ENCODE measurements at regions not wholly inside any gene's neighbourhood (a gene's known extent, or its start where the extent isn't known, plus 50 kb on each side); places are given as distances from the start of the nearest gene placed in this dataset.

- no peaks in the 10 kb centered on the region for H3K27me3 ChIP-seq (ENCODE audit: control insufficient read depth, insufficient read depth, low read length)
- TF ChIP-seq CTCF (IDR thresholded peaks at IDR 0.05; ENCODE audit: borderline replicate concordance, extremely low read depth, insufficient read depth) = no peak
- intact Hi-C loops (cut with DNase I) = no loop called here
- H3K9me3 ChIP-seq (ENCODE audit: control insufficient read depth in 2 of 3, insufficient read depth in 1 of 3, low read length in 3 of 3) = no peaks in the 10 kb centered on the region
- H3K27ac ChIP-seq (ENCODE audit: low read depth in 2 of 2, low read length in 2 of 2) = no peak overlapping the region
- no peak for FAIRE-seq
- no peak for DNase-seq
- H3K4me3 ChIP-seq (ENCODE audit: low read length in 3 of 3) = no peak overlapping the region
- H3K36me3 ChIP-seq (ENCODE audit: control insufficient read depth in 2 of 3, insufficient read depth in 3 of 3, low read length in 3 of 3) = no peaks in the 10 kb centered on the region
- H3K9ac ChIP-seq (ENCODE audit: low read length in 3 of 3) = no peak overlapping the region
- no peaks in the 10 kb centered on the region for H3K4me1 ChIP-seq (ENCODE audit: control insufficient read depth in 2 of 3, insufficient read depth in 2 of 3, low read depth in 1 of 3, low read length in 3 of 3)
Observed at GRCh38 chr5:120035815-120036577, 406.6 kb downstream of the FAM170A start.

DNA sequence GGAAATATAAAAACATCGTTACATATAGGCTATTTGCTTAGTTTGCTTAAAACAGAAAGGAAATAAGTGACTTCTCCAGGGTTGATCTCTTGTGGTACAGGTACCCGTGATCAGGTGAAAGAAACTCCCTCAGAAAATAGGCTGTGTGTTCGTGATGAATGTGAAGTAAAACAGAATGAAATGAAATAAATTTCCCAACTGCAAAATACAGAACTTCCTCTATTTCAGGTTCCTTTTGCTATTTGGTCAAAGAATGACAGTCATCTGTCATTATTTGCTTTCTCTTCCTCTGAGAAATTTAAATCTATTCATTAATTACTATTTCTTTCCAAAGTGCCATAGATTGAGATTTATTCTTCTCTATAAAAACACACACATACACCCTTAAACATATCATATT is 408.1 kb downstream of the FAM170A start:
- intact Hi-C loops (cut with DNase I) = no loop called here

GRCh38 chr5:120039111-120039510 is 409.8 kb downstream of the FAM170A start:
- peak; percentile 96 for FAIRE-seq
- no peak for TF ChIP-seq CTCF (IDR thresholded peaks at IDR 0.05; ENCODE audit: borderline replicate concordance, extremely low read depth, insufficient read depth)
- Histone ChIP-seq H3K27ac (ENCODE audit: low read depth in 2 of 2, low read length in 2 of 2) (no peak overlapping the region), H3K36me3 (ENCODE audit: control insufficient read depth in 2 of 3, insufficient read depth in 3 of 3, low read length in 3 of 3) (no peaks in the 10 kb centered on the region), H3K27me3 (ENCODE audit: control insufficient read depth, insufficient read depth, low read length) (no peaks in the 10 kb centered on the region), H3K9me3 (ENCODE audit: control insufficient read depth in 2 of 3, insufficient read depth in 1 of 3, low read length in 3 of 3) (no peaks in the 10 kb centered on the region), H3K4me3 (ENCODE audit: low read length in 3 of 3) (no peak overlapping the region), H3K4me1 (ENCODE audit: control insufficient read depth in 2 of 3, insufficient read depth in 2 of 3, low read depth in 1 of 3, low read length in 3 of 3) (no peaks in the 10 kb centered on the region), H3K9ac (ENCODE audit: low read length in 3 of 3) (no peak overlapping the region)
- DNase-seq = no peak
- intact Hi-C loops (cut with DNase I) = no loop called here

More for the DNA sequence above, 408.1 kb downstream of the FAM170A start:
- TF ChIP-seq CTCF (IDR thresholded peaks at IDR 0.05; ENCODE audit: borderline replicate concordance, extremely low read depth, insufficient read depth) = no peak
- H3K27me3 ChIP-seq (ENCODE audit: control insufficient read depth, insufficient read depth, low read length) = no peaks in the 10 kb centered on the region
- no peak overlapping the region for H3K9ac ChIP-seq (ENCODE audit: low read length in 3 of 3)
- DNase-seq (no peak), FAIRE-seq (no peak)
- H3K36me3 ChIP-seq (ENCODE audit: control insufficient read depth in 2 of 3, insufficient read depth in 3 of 3, low read length in 3 of 3) = no peaks in the 10 kb centered on the region
- no peaks in the 10 kb centered on the region for H3K4me1 ChIP-seq (ENCODE audit: control insufficient read depth in 2 of 3, insufficient read depth in 2 of 3, low read depth in 1 of 3, low read length in 3 of 3)
- no peak overlapping the region for H3K27ac ChIP-seq (ENCODE audit: low read depth in 2 of 2, low read length in 2 of 2)
- no peak overlapping the region for H3K4me3 ChIP-seq (ENCODE audit: low read length in 3 of 3)
- H3K9me3 ChIP-seq (ENCODE audit: control insufficient read depth in 2 of 3, insufficient read depth in 1 of 3, low read length in 3 of 3) = no peaks in the 10 kb centered on the region

- H3K9ac ChIP-seq (ENCODE audit: low read length in 3 of 3) = no peak overlapping the region
- H3K27me3 ChIP-seq (ENCODE audit: control insufficient read depth, insufficient read depth, low read length) = no peaks in the 10 kb centered on the region
- no peak overlapping the region for H3K27ac ChIP-seq (ENCODE audit: low read depth in 2 of 2, low read length in 2 of 2)
- FAIRE-seq (no peak), DNase-seq (no peak)
- intact Hi-C loops (cut with DNase I) = no loop called here
- TF ChIP-seq CTCF (IDR thresholded peaks at IDR 0.05; ENCODE audit: borderline replicate concordance, extremely low read depth, insufficient read depth) = no peak
- no peaks in the 10 kb centered on the region for H3K4me1 ChIP-seq (ENCODE audit: control insufficient read depth in 2 of 3, insufficient read depth in 2 of 3, low read depth in 1 of 3, low read length in 3 of 3)
- no peaks in the 10 kb centered on the region for H3K9me3 ChIP-seq (ENCODE audit: control insufficient read depth in 2 of 3, insufficient read depth in 1 of 3, low read length in 3 of 3)
- no peaks in the 10 kb centered on the region for H3K36me3 ChIP-seq (ENCODE audit: control insufficient read depth in 2 of 3, insufficient read depth in 3 of 3, low read length in 3 of 3)
- H3K4me3 ChIP-seq (ENCODE audit: low read length in 3 of 3) = no peak overlapping the region
Observed at GRCh38 chr5:120043431-120043830, 414.1 kb downstream of the FAM170A start.
